ENCODE measurements at regions not wholly inside any gene's neighbourhood (a gene's known extent, or its start where the extent isn't known, plus 50 kb on each side); places are given as distances from the start of the nearest gene placed in this dataset.
"Not testable (repeated sequence)": the region's sequence is repeated elsewhere in the genome, so short reads cannot be mapped to it uniquely, and the experiment has no call there.

DNA sequence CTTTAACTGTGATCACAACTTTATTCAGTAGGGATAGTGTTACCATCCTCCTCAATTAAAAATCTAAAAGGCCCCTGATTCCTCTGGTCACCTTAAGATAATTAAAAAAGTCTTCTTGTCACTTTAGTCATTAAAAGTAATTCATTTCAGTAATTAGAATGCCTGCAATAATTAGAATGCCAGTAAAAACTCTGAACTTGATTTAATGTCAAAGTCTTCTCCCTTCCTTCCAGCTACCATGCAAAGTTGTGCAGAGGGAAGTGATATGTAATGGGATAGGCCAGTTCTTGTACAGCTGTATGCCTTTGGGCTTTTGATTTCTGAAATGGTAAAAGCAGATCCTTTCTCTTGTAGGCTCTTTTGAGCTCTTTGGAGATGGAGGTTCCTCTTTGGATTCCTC, 417.2 kb downstream of the ADAM29 start:
- no peak for TF ChIP-seq SUZ12 (IDR thresholded peaks at IDR 0.05)
- no peak for TF ChIP-seq L3MBTL2 (conservative IDR thresholded peaks at IDR 0.05)
- no peak for TF ChIP-seq NFRKB (IDR thresholded peaks at IDR 0.05)
- TF ChIP-seq TARDBP (IDR thresholded peaks at IDR 0.05) = no peak
- TF ChIP-seq BHLHE40 (IDR thresholded peaks at IDR 0.05; ENCODE audit: borderline replicate concordance) = no peak
- TF ChIP-seq ARNT (IDR thresholded peaks at IDR 0.05) = no peak
- TF ChIP-seq FOXK2 (IDR thresholded peaks at IDR 0.05) = no peak
- no peak for TF ChIP-seq CTBP1 (IDR thresholded peaks at IDR 0.05; ENCODE audit: borderline replicate concordance)
- TF ChIP-seq FOXA1 (IDR thresholded peaks at IDR 0.05) = no peak
- no peak for TF ChIP-seq ELF4 (IDR thresholded peaks at IDR 0.05)
- TF ChIP-seq FOXM1 (IDR thresholded peaks at IDR 0.05; ENCODE audit: borderline replicate concordance) = no peak
- TF ChIP-seq SP1 (IDR thresholded peaks at IDR 0.05) = no peak
- TF ChIP-seq, protein P1, sequence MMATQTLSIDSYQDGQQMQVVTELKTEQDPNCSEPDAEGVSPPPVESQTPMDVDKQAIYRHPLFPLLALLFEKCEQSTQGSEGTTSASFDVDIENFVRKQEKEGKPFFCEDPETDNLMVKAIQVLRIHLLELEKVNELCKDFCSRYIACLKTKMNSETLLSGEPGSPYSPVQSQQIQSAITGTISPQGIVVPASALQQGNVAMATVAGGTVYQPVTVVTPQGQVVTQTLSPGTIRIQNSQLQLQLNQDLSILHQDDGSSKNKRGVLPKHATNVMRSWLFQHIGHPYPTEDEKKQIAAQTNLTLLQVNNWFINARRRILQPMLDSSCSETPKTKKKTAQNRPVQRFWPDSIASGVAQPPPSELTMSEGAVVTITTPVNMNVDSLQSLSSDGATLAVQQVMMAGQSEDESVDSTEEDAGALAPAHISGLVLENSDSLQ (IDR thresholded peaks at IDR 0.05) = no peak
- no peak for TF ChIP-seq LEF1 (IDR thresholded peaks at IDR 0.05; ENCODE audit: borderline replicate concordance)
- no peak for TF ChIP-seq ZNF384 (IDR thresholded peaks at IDR 0.05)
- TF ChIP-seq HDGF (IDR thresholded peaks at IDR 0.05; ENCODE audit: borderline replicate concordance) = no peak
- ChIA-PET CTCF (no interaction called here), POLR2A (interaction anchor here (1.3 kb wide), 1 partner anchor 11 kb away, joined by 3 read pairs; no protein-coding TSS in a partner anchor)
- DNase-seq (ENCODE audit: extremely low spot score) = no peak

DNA sequence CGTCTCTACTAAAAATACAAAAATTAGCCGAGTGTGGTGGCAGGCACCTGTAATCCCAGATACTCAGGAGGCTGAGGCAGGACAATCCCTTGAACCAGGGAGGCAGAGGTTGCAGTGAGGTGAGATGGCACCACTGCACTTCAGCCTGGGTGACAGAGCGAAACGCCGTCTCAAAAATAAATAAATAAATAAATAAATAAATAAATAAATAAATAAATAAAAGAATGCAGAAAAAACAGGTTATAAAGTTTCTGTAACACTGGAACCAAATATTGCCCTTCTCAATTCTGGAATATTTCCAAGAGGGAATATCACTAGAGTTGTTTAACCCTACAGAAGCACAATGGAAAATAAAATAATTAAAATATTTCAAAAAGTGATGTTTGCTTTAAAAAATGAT, 418.4 kb downstream of the ADAM29 start:
- CTCF ChIA-PET; DNase-seq (ENCODE audit: extremely low spot score); POLR2A ChIA-PET: not testable (repeated sequence)

DNA sequence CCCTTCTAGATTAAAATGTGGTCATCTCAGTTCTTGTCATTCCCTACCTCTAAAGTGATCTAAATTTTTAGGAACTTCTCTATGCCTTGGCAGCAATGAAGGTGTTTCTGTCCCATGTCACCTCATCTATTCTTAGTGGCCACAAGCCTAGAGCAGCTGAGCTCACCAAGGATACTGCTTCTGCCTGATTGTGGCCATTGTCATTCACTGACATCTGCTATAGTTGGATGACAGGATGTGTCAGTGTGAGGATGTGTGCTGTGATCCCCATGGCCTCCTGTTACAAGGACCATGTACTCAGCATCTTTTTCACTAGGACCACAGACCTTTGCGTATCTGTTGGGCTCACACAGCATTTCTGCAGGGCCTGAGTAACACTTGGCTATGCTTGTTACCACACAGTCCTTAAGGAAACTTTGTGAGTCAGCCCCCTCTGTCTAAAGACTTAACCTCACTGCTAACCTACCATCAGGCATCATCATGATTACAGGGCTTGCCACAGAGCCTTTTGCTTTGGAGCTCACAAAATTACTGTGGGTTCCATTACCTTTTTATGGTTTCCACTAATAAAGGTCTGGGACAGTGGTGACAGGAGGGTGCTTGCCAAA, 421.0 kb downstream of the ADAM29 start:
- POLR2A ChIA-PET = no interaction called here
- no peak for TF ChIP-seq BHLHE40 (IDR thresholded peaks at IDR 0.05; ENCODE audit: borderline replicate concordance)
- no peak for TF ChIP-seq ELF4 (IDR thresholded peaks at IDR 0.05)
- no peak for TF ChIP-seq FOXM1 (IDR thresholded peaks at IDR 0.05; ENCODE audit: borderline replicate concordance)
- no peak for TF ChIP-seq L3MBTL2 (conservative IDR thresholded peaks at IDR 0.05)
- TF ChIP-seq FOXA1 (IDR thresholded peaks at IDR 0.05) = no peak
- no peak for TF ChIP-seq HDGF (IDR thresholded peaks at IDR 0.05; ENCODE audit: borderline replicate concordance)
- TF ChIP-seq CTBP1 (IDR thresholded peaks at IDR 0.05; ENCODE audit: borderline replicate concordance) = no peak
- TF ChIP-seq ARNT (IDR thresholded peaks at IDR 0.05) = no peak
- no peak for TF ChIP-seq ZNF384 (IDR thresholded peaks at IDR 0.05)
- no peak for TF ChIP-seq LEF1 (IDR thresholded peaks at IDR 0.05; ENCODE audit: borderline replicate concordance)
- no peak for TF ChIP-seq FOXK2 (IDR thresholded peaks at IDR 0.05)
- no peak for TF ChIP-seq TARDBP (IDR thresholded peaks at IDR 0.05)
- no peak for TF ChIP-seq NFRKB (IDR thresholded peaks at IDR 0.05)
- TF ChIP-seq, protein P1 (IDR thresholded peaks at IDR 0.05) = no peak
- no peak for TF ChIP-seq SP1 (IDR thresholded peaks at IDR 0.05)
- TF ChIP-seq SUZ12 (IDR thresholded peaks at IDR 0.05) = no peak
- no peak for DNase-seq (ENCODE audit: extremely low spot score)
- CTCF ChIA-PET = no interaction called here

DNA sequence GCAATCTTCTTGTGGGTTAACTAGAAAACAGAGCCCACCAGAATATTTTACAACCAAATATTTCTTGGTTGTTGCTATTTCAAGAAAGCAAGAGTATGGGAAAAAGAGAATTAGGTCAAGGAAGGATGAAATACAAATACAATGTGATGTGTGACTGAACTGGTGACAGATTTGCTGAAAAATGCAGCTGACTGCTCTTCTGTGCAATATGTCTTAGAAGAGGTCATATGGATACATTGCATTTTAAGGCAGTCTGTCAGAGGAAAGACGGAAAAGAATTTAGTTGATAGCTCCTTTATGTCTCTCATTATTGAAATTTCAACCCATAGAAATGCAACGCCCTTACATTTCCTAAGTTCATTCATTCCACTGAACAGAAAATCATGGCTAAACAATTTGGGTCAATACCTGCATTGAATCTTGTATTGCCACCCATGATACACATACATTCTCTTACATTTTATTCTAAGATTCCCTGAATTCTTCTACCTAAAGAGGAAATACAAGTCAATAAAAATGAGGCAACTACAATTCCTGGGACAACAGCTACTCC, 423.1 kb downstream of the ADAM29 start:
- no peak for TF ChIP-seq HDGF (IDR thresholded peaks at IDR 0.05; ENCODE audit: borderline replicate concordance)
- no peak for TF ChIP-seq SP1 (IDR thresholded peaks at IDR 0.05)
- TF ChIP-seq BHLHE40 (IDR thresholded peaks at IDR 0.05; ENCODE audit: borderline replicate concordance) = no peak
- TF ChIP-seq TARDBP (IDR thresholded peaks at IDR 0.05) = no peak
- no peak for TF ChIP-seq FOXK2 (IDR thresholded peaks at IDR 0.05)
- TF ChIP-seq NFRKB (IDR thresholded peaks at IDR 0.05) = no peak
- no peak for TF ChIP-seq CTBP1 (IDR thresholded peaks at IDR 0.05; ENCODE audit: borderline replicate concordance)
- TF ChIP-seq ELF4 (IDR thresholded peaks at IDR 0.05) = no peak
- no peak for TF ChIP-seq ZNF384 (IDR thresholded peaks at IDR 0.05)
- no peak for TF ChIP-seq ARNT (IDR thresholded peaks at IDR 0.05)
- TF ChIP-seq FOXM1 (IDR thresholded peaks at IDR 0.05; ENCODE audit: borderline replicate concordance) = no peak
- no peak for TF ChIP-seq FOXA1 (IDR thresholded peaks at IDR 0.05)
- TF ChIP-seq, protein P1 (IDR thresholded peaks at IDR 0.05) = no peak
- no peak for TF ChIP-seq LEF1 (IDR thresholded peaks at IDR 0.05; ENCODE audit: borderline replicate concordance)
- TF ChIP-seq L3MBTL2 (conservative IDR thresholded peaks at IDR 0.05) = no peak
- TF ChIP-seq SUZ12 (IDR thresholded peaks at IDR 0.05) = no peak
- DNase-seq (ENCODE audit: extremely low spot score) = no peak
- POLR2A ChIA-PET = no interaction called here
- CTCF ChIA-PET = no interaction called here

DNA sequence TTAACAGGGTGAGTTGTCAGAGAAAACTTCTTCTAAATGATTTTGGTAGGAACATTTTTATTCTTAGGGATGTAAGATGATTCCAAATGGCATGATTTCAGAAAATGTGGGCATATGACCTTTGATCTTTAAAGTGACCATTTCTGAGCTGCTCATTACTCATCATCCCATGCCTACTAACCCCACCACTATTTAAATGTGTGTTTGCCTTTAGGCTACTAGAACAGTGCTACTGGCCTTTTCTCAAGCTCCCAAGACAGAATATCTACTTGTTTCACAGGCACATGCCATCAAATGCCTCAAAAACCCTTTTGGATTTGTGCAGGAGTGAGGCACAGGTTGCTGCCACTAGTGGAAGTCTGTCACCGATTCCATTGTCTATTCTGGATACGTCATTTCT, 428.2 kb downstream of the ADAM29 start:
- POLR2A ChIA-PET = no interaction called here
- DNase-seq (ENCODE audit: extremely low spot score) = no peak
- CTCF ChIA-PET = no interaction called here
- no peak for TF ChIP-seq HDGF (IDR thresholded peaks at IDR 0.05; ENCODE audit: borderline replicate concordance)
- no peak for TF ChIP-seq FOXM1 (IDR thresholded peaks at IDR 0.05; ENCODE audit: borderline replicate concordance)
- no peak for TF ChIP-seq FOXA1 (IDR thresholded peaks at IDR 0.05)
- no peak for TF ChIP-seq NFRKB (IDR thresholded peaks at IDR 0.05)
- no peak for TF ChIP-seq ELF4 (IDR thresholded peaks at IDR 0.05)
- TF ChIP-seq L3MBTL2 (conservative IDR thresholded peaks at IDR 0.05) = no peak
- TF ChIP-seq SP1 (IDR thresholded peaks at IDR 0.05) = no peak
- TF ChIP-seq ARNT (IDR thresholded peaks at IDR 0.05) = no peak
- no peak for TF ChIP-seq BHLHE40 (IDR thresholded peaks at IDR 0.05; ENCODE audit: borderline replicate concordance)
- no peak for TF ChIP-seq LEF1 (IDR thresholded peaks at IDR 0.05; ENCODE audit: borderline replicate concordance)
- no peak for TF ChIP-seq SUZ12 (IDR thresholded peaks at IDR 0.05)

DNA sequence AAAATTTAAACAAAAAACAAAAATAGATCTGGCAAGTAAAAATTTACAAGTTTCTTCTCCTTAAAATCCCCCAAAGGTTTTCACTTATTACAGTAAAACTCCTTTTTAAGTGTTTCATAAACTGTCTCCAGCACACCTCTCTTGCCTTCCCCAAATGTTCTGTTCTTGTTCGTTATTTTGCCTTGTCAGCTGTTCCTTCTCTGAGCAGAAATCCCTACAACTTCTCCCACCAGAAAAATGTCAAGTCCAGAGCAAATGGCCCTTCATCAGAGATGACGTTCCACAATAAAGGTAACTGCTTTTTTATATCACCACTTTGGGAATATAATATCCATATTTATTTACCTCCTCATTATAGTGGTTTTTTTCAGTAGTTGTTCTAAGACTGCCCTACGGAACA, 432.1 kb downstream of the ADAM29 start:
- POLR2A ChIA-PET = no interaction called here
- TF ChIP-seq FOXK2 (IDR thresholded peaks at IDR 0.05) (no peak), LEF1 (IDR thresholded peaks at IDR 0.05; ENCODE audit: borderline replicate concordance) (no peak), L3MBTL2 (conservative IDR thresholded peaks at IDR 0.05) (no peak), SP1 (IDR thresholded peaks at IDR 0.05) (no peak), ELF4 (IDR thresholded peaks at IDR 0.05) (no peak), HDGF (IDR thresholded peaks at IDR 0.05; ENCODE audit: borderline replicate concordance) (no peak), SUZ12 (IDR thresholded peaks at IDR 0.05) (no peak), CTBP1 (IDR thresholded peaks at IDR 0.05; ENCODE audit: borderline replicate concordance) (no peak), NFRKB (IDR thresholded peaks at IDR 0.05) (no peak), FOXA1 (IDR thresholded peaks at IDR 0.05) (no peak), ZNF384 (IDR thresholded peaks at IDR 0.05) (no peak)
- TF ChIP-seq, protein P1 (IDR thresholded peaks at IDR 0.05) = no peak
- no peak for DNase-seq (ENCODE audit: extremely low spot score)
- CTCF ChIA-PET = no interaction called here
